22Rv1 (cell line): ENCODE measurements at regions not wholly inside any gene's neighbourhood (a gene's known extent, or its start where the extent isn't known, plus 50 kb on each side); places are given as distances from the start of the nearest gene placed in this dataset.

Experiments used
- ZFX ChIP-seq: fragments of 450-650 bp; IDR thresholded peaks from 2 replicates; pipeline ENCODE4 v1.6.1; 2017; ENCODE audit warnings: antibody characterized with exemption, borderline replicate concordance
- TF ChIP-seq, protein P1 (sequence below): fragments of 450-650 bp; IDR thresholded peaks from 2 replicates; pipeline ENCODE4 v1.5.1; 2017; ENCODE audit warnings: mild to moderate bottlenecking

DNA sequence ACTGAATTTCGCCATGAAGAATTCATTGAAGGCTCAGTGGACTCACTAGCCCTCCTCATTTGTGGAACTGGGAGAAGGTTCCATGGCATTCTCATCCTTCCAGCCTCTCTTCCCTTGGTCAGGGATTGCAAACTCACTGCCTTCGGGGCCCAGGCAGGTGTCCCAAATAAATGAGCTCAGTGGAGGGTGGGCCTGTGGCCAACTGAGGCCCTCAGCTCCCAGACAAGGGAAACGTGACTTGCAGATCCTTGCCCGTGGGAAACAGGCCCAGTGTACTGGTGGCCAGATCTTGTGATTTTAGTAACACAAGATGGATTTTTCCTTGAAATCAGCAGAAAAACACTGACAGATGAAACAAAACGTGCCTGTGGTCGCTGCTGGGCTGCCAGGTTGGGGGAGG lies 168.7 kb upstream of the CTBP2 start:
- TF ChIP-seq, protein P1, sequence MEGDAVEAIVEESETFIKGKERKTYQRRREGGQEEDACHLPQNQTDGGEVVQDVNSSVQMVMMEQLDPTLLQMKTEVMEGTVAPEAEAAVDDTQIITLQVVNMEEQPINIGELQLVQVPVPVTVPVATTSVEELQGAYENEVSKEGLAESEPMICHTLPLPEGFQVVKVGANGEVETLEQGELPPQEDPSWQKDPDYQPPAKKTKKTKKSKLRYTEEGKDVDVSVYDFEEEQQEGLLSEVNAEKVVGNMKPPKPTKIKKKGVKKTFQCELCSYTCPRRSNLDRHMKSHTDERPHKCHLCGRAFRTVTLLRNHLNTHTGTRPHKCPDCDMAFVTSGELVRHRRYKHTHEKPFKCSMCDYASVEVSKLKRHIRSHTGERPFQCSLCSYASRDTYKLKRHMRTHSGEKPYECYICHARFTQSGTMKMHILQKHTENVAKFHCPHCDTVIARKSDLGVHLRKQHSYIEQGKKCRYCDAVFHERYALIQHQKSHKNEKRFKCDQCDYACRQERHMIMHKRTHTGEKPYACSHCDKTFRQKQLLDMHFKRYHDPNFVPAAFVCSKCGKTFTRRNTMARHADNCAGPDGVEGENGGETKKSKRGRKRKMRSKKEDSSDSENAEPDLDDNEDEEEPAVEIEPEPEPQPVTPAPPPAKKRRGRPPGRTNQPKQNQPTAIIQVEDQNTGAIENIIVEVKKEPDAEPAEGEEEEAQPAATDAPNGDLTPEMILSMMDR, result no peak
- no peak for TF ChIP-seq ZFX
